ENCODE measurements at regions not wholly inside any gene's neighbourhood (a gene's known extent, or its start where the extent isn't known, plus 50 kb on each side); places are given as distances from the start of the nearest gene placed in this dataset.

DNA sequence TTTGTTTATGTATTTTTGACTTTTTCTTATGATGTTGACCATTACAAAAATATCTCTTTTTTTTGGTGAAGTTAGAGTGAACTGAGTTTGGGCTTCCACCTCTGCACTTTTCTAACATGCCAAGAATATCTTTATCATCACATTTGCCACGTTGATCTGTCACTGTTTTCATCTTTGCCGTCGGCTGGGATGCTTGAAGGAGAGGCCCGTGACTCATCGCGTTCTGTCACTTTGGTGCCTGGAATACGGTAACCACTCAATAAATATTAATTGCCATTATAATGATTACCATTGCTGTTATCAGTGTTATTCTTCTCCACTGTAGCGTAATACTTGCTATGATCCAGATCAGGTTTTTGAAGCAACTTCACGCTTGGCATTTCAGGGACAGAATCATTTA lies 350.8 kb upstream of the PFKP start:
- TF ChIP-seq, protein P1, sequence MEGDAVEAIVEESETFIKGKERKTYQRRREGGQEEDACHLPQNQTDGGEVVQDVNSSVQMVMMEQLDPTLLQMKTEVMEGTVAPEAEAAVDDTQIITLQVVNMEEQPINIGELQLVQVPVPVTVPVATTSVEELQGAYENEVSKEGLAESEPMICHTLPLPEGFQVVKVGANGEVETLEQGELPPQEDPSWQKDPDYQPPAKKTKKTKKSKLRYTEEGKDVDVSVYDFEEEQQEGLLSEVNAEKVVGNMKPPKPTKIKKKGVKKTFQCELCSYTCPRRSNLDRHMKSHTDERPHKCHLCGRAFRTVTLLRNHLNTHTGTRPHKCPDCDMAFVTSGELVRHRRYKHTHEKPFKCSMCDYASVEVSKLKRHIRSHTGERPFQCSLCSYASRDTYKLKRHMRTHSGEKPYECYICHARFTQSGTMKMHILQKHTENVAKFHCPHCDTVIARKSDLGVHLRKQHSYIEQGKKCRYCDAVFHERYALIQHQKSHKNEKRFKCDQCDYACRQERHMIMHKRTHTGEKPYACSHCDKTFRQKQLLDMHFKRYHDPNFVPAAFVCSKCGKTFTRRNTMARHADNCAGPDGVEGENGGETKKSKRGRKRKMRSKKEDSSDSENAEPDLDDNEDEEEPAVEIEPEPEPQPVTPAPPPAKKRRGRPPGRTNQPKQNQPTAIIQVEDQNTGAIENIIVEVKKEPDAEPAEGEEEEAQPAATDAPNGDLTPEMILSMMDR (IDR thresholded peaks at IDR 0.05; ENCODE audit: low read depth, low read length, missing input control) = no peak
- TF ChIP-seq YY1 (IDR thresholded peaks at IDR 0.05) = no peak
- no peak for TF ChIP-seq SP1 (IDR thresholded peaks at IDR 0.05)
- TF ChIP-seq RAD21 (IDR thresholded peaks at IDR 0.05) = no peak
- no peak for TF ChIP-seq RXRA (IDR thresholded peaks at IDR 0.05)
- TF ChIP-seq FOXA1 (IDR thresholded peaks at IDR 0.05) = no peak
- no peak for TF ChIP-seq JUND (IDR thresholded peaks at IDR 0.05)
